C4-2B (cell line): ENCODE measurements at regions not wholly inside any gene's neighbourhood (a gene's known extent, or its start where the extent isn't known, plus 50 kb on each side); places are given as distances from the start of the nearest gene placed in this dataset.

ENCODE experiments used
- ZFX ChIP-seq: fragments of 450-650 bp; IDR thresholded peaks from 2 replicates; pipeline ENCODE4 v1.6.1; 2017
- TF ChIP-seq, protein P1 (sequence below): fragments of 450-650 bp; conservative IDR thresholded peaks from 2 replicates; pipeline ENCODE4 v1.5.1; 2017; ENCODE audit warnings: mild to moderate bottlenecking

DNA sequence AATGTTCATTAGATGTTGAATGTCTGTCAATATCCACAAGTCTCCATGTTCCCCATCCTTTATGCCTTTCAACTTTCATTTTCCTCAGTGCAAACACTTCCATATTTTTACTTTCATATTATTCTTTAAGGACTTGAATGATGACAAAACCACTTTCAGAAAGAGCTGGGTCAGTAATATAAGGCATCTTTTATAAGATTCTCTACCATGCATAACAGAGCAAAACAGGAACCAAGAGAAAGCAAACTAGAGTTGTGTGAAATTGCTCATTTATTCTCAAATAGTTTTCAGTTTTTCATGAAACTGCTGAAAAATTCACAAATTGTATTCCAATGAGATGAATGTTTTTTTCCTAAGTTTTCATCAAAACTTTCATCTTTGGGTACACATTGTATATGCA, 1247.6 kb downstream of the PCDH17 start:
- TF ChIP-seq, protein P1, sequence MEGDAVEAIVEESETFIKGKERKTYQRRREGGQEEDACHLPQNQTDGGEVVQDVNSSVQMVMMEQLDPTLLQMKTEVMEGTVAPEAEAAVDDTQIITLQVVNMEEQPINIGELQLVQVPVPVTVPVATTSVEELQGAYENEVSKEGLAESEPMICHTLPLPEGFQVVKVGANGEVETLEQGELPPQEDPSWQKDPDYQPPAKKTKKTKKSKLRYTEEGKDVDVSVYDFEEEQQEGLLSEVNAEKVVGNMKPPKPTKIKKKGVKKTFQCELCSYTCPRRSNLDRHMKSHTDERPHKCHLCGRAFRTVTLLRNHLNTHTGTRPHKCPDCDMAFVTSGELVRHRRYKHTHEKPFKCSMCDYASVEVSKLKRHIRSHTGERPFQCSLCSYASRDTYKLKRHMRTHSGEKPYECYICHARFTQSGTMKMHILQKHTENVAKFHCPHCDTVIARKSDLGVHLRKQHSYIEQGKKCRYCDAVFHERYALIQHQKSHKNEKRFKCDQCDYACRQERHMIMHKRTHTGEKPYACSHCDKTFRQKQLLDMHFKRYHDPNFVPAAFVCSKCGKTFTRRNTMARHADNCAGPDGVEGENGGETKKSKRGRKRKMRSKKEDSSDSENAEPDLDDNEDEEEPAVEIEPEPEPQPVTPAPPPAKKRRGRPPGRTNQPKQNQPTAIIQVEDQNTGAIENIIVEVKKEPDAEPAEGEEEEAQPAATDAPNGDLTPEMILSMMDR, result no peak
- no peak for TF ChIP-seq ZFX
